Tibial artery (tissue), 4 donors: ENCODE measurements at regions not wholly inside any gene's neighbourhood (a gene's known extent, or its start where the extent isn't known, plus 50 kb on each side); places are given as distances from the start of the nearest gene placed in this dataset.

Experiments used
- DNase-seq, 2 donors: peaks; one replicate each; pipeline ENCODE4 v3.0.0-alpha.2; 2019
- H3K27ac ChIP-seq, 2 donors: fragments of 200-600 bp; sonication (generic) in 1 of 2; 1 replicate in 1 of 2; 2 replicates in 1 of 2; pipeline ENCODE4 v1.5.1; 2018 to 2019; ENCODE audit warnings: mild to moderate bottlenecking in 1 of 2
- H3K27me3 ChIP-seq, 2 donors: fragments of 200-600 bp; sonication (generic) in 1 of 2; one replicate each; pipeline versions ENCODE4 v1.5.1 to v1.6.0; 2016 to 2019
- H3K36me3 ChIP-seq, 3 donors: fragments of 200-600 bp; sonication (generic) in 2 of 3; one replicate each; pipeline ENCODE4 v1.5.1; 2016 to 2019; ENCODE audit warnings: mild to moderate bottlenecking in 2 of 3
- H3K4me1 ChIP-seq, 4 donors: fragments of 200-600 bp; sonication (generic) in 2 of 4; 1 replicate in 3 of 4; 2 replicates in 1 of 4; pipeline ENCODE4 v1.5.1; 2016 to 2019
- H3K4me3 ChIP-seq, 2 donors: fragments of 200-600 bp; sonication (generic) in 1 of 2; 1 replicate in 1 of 2; 2 replicates in 1 of 2; pipeline ENCODE4 v1.5.1; 2018 to 2019; ENCODE audit warnings: mild to moderate bottlenecking in 2 of 2
- H3K9me3 ChIP-seq, 3 donors: fragments of 200-600 bp; sonication (generic) in 1 of 3; one replicate each; pipeline ENCODE4 v1.5.1; 2016 to 2019
- intact Hi-C: fragments of 100-400 bp; cut with DNase I; formaldehyde crosslinking; loops from one replicate; pipeline ENCODE4 v1.15.0; 2023; ENCODE audit warnings: low total_unique reads
- TF ChIP-seq, protein P1 (sequence below), 2 experiments: fragments of 200-600 bp in 1 of 2; fragments of 450-650 bp in 1 of 2; IDR thresholded peaks; one replicate each; pipeline ENCODE4 v1.5.1; 2017 to 2019; ENCODE audit warnings: antibody characterized with exemption in 2 of 2, mild to moderate bottlenecking in 1 of 2, moderate library complexity in 1 of 2

DNA sequence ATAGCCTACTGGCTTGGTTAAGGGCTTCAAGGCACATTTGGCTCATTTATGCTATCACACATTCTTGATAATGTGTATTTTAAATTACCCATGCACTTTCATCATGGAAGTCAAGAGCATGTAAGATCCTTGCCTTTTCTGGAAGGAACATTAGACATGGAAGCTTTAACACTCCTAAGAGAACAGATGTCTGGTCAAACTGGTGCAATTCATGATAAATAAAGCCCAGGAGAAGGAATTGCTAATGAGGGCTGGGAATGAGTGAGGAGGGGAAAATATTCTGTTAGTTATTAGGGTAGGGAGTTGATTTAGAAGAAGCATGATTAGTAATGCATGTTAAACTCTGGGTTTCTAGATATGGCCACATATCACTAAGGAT, 688.6 kb upstream of the CITED2 start:
- Histone ChIP-seq H3K9me3 (no peaks in the 10 kb centered on the region), H3K4me1 (peaks cover 0 to 36% (median 16%) of the 10 kb centered on the region in 4 donors), H3K27ac (peak overlapping the region; percentile 55 to 69), H3K27me3 (no peaks in the 10 kb centered on the region), H3K36me3 (no peaks in the 10 kb centered on the region), H3K4me3 (no peak overlapping the region)
- DNase-seq: no peak
- intact Hi-C loops: no loop called here
- TF ChIP-seq, protein P1, sequence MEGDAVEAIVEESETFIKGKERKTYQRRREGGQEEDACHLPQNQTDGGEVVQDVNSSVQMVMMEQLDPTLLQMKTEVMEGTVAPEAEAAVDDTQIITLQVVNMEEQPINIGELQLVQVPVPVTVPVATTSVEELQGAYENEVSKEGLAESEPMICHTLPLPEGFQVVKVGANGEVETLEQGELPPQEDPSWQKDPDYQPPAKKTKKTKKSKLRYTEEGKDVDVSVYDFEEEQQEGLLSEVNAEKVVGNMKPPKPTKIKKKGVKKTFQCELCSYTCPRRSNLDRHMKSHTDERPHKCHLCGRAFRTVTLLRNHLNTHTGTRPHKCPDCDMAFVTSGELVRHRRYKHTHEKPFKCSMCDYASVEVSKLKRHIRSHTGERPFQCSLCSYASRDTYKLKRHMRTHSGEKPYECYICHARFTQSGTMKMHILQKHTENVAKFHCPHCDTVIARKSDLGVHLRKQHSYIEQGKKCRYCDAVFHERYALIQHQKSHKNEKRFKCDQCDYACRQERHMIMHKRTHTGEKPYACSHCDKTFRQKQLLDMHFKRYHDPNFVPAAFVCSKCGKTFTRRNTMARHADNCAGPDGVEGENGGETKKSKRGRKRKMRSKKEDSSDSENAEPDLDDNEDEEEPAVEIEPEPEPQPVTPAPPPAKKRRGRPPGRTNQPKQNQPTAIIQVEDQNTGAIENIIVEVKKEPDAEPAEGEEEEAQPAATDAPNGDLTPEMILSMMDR (IDR thresholded peaks at IDR 0.05): no peak

DNA sequence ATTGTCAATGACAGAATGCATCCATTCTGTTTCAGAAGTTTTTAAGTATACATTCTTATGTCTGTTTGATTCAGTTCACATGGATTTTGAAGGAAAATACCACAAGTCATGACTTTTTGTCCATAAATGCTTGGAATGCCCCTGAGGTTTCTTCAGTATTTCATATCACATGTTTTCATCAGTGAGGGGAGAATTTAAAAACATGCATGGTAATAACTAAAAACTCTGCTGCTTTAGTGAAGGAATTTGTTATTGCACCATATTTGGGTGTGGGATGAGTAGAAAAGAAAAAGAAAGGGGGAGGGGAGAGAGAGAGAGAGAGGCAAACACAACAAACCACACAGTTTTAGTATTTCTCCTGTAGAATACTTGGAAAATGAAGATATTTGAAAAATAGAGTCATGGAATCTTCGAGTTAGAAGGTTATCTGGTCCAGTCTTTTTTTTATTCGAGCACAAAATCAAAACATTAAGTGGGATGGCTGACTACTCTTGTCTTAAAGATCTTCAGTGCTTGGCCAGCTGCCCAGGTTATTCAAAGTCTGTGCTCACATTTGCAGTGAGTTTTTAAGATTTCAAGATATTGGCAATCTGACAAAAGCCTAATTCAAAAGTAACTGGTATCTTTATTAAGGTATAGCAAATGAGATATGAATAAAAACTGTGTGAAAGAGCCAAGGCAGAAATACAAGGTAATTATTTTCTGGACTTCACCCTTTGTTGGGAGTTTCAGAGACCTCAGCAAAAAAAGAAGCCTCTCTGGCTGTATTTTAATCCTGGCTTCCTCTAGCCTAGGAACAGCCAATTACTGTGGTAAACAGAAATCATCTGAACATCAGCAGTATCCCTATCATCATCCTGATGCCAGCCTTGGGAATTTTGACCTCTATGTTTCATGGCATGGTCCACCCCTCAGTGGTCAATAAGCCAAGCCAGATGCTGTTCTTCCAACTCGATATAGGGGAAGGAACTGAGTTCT, 687.9 kb upstream of the CITED2 start:
- Histone ChIP-seq H3K27ac (peak overlapping the region; percentile 55 to 69), H3K4me3 (no peak overlapping the region), H3K27me3 (no peaks in the 10 kb centered on the region), H3K4me1 (peaks cover 0 to 36% (median 16%) of the 10 kb centered on the region in 4 donors), H3K9me3 (no peaks in the 10 kb centered on the region), H3K36me3 (no peaks in the 10 kb centered on the region)
- DNase-seq: peak; percentile 68 to 72
- TF ChIP-seq, protein P1 (IDR thresholded peaks at IDR 0.05): no peak
- intact Hi-C loops: no loop called here

DNA sequence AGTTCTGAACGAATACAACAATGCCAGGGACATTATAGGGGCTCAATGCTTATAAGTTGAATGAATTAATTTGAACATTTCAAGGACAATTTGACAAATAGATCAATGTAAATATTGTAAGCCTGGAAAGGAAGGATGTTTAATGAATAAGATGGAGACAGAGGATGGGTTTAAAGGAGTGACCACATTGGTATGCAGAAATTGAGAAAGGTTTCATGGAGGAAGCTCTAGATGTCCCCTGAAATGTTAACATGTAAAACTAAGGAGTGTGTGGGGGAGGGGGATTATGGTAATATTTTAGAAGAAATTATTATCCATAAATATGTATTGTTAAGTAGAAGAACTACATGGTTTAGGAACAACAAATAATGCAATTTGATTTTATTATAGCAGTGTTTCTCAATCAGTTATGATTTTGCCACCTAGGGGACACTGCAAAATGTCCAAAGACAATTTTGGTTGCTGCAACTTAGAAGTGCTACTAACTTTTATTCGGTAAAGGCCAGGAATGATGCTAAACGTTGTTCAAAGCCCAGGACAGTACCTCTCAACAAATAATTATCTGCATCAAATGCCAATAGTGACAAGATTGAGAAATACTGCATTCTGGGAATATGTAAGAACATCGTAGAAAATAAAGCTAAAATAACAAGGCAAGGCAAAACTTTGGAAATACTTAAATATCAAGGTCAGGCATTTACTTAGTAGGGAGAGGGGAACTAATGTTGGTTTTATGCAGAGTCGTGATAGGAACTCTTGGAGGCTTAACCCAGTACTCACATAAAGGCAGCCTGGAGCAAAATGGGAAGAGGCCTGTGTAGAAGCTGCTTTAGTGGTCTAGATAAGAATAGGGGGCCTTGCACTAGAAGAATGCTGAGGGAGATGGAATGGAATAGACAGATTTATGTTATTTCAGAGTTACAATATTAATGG, 686.9 kb upstream of the CITED2 start:
- Histone ChIP-seq H3K4me3 (no peak overlapping the region), H3K36me3 (no peaks in the 10 kb centered on the region), H3K9me3 (no peaks in the 10 kb centered on the region), H3K4me1 (peaks cover 0 to 36% (median 16%) of the 10 kb centered on the region in 4 donors), H3K27me3 (no peaks in the 10 kb centered on the region), H3K27ac (peak overlapping the region; percentile 55 to 69)
- DNase-seq: no peak
- intact Hi-C loops: no loop called here
- TF ChIP-seq, protein P1 (IDR thresholded peaks at IDR 0.05): peak in 1 of 2 experiments; percentile 15

DNA sequence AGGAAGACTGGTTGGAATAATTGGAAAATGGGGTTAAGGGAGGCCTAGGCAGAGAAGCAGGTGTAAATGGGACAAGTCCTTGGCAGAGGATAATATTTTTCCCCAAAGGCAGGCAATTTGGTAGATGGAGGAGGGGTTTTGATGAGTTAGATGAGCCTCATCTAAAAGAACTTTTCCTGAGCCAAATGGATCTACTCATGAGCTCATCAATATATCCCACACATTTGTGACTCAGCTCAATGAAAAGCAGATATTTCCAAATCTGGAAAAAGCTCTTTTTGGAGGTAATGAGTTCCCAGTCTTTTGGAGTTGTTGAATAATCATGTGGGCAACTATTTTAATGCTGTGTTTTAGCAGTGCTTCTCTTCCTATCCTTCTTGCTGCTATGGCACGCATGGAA, 685.5 kb upstream of the CITED2 start:
- H3K36me3 ChIP-seq: no peaks in the 10 kb centered on the region
- no peaks in the 10 kb centered on the region for H3K9me3 ChIP-seq
- H3K27ac ChIP-seq: no peak overlapping the region
- H3K27me3 ChIP-seq: no peaks in the 10 kb centered on the region
- DNase-seq: no peak
- TF ChIP-seq, protein P1 (IDR thresholded peaks at IDR 0.05): no peak
- H3K4me3 ChIP-seq: no peak overlapping the region
- intact Hi-C loops: no loop called here
- peaks cover 0 to 36% (median 16%) of the 10 kb centered on the region in 4 donors for H3K4me1 ChIP-seq

DNA sequence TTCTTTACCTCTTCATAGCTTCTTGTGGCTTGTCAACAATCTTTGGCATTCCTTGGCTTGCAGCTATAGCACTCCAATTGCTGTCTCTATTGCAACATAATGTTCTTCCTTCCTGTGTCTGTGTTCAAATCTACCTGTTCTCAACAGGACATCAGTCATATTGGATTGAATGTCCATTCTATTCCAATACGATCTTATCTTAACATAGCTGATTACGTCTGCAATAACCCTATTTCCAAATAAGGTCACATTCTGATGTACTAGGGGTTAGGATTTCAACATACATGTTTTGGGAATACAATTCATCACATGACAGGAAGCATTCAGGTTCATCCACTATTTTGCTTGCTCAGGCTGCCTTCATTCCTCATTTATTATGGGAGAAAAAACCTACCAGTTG, 684.4 kb upstream of the CITED2 start:
- Histone ChIP-seq H3K9me3 (no peaks in the 10 kb centered on the region), H3K4me1 (peaks cover 0 to 38% (median 16%) of the 10 kb centered on the region in 4 donors), H3K4me3 (no peak overlapping the region), H3K36me3 (no peaks in the 10 kb centered on the region), H3K27ac (no peak overlapping the region), H3K27me3 (no peaks in the 10 kb centered on the region)
- intact Hi-C loops: no loop called here
- TF ChIP-seq, protein P1 (IDR thresholded peaks at IDR 0.05): no peak
- DNase-seq: no peak
